HG03575 (cell line): ENCODE measurements at regions not wholly inside any gene's neighbourhood (a gene's known extent, or its start where the extent isn't known, plus 50 kb on each side); places are given as distances from the start of the nearest gene placed in this dataset.

Experiments used
- ATAC-seq: cut with Tn5 transposase; IDR thresholded peaks from one replicate; pipeline ENCODE4 v1.9.1; 2021; ENCODE audit not compliant: unreplicated experiment, insufficient number of reproducible peaks, low FRiP score; ENCODE audit errors: extremely low read depth

DNA sequence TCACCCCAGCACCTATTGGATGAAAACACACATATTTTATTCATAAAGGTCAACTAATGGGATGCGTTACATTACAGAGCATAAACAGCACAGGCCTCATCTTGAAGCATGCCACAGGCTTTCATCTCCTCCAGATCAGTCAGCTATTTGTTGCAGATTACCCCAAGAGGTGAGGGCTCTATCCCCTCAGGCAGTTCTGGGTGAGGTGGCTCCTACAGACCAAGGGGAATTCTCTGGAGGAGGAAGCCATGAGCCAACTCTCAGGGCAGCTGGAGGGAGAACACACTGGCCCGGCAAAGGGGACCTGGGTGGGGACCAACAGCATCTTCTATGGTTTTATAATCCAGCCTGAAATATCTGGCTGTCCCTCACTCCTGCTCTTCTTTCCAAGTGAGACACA is 126.4 kb upstream of the BTBD3 start:
- ATAC-seq: no peak

DNA sequence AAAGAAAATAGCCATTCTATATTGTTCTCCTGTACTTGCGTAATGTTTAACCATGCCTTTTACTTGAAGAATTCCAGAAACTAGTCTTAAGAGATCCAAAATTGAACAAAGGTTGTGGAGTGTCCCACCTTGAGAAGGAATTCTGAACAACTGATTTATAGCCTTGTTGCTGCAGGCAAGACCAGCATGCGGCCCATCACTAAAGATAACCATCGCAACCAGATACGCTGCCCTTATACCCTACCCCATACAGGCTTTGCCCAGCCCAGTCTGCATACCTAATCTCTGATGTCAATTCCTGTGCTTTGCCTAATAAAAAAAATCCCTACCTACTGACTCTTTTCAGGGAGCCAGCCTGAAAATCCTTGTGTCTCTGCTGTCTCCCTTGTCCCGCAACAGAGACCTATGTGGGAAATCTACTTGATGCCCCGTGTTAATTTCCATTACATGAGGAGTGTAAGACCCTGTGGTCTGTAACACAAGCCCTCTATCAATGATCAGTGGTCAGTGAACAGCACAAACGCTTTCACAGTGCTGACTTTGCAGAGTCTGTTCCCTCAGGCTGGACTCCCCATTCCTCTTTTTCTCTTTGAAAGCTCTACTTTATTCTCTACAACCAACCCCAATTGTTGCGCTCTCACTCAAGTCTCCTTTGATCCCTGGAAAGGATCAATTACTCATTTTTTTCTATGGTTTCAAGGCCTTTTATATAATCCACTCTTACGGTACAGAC is 125.7 kb upstream of the BTBD3 start:
- no peak for ATAC-seq

DNA sequence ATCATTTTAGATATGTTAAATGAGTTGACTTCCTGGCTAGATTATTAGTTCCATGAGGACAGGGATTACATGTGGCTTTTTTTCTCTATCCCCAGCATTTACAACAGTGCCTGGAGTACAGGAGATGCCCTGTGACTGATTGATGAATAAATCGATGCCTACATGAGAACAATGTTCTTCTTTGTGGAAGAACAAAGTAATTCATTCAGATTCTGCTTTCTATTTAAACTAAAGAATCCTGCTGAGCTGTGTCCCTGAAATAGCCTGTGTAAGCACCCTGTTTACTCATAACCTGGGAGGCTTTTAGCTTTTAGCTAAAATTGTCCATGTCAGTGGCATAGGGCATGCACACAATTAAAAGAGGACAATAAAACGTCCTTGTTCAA is 125.1 kb upstream of the BTBD3 start:
- ATAC-seq: no peak

DNA sequence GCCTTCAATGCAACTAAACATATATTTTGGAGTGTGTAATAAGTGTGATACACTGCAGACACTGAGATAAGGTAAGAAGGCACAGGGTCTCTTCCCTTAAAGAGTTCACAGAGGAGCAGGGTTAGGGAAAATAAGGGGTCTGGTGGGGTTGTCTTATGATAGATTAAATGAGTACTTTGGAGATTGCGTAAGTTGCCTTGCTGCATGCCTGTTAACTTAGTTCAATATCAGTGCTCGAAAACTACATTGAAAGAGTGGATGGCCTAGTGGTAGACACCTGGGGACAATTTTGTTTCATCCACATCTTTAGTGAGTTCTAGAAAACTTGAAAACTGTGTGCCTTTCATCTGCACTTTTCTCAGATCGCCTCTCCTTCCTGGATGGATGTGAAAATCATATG is 123.2 kb upstream of the BTBD3 start:
- ATAC-seq: no peak

DNA sequence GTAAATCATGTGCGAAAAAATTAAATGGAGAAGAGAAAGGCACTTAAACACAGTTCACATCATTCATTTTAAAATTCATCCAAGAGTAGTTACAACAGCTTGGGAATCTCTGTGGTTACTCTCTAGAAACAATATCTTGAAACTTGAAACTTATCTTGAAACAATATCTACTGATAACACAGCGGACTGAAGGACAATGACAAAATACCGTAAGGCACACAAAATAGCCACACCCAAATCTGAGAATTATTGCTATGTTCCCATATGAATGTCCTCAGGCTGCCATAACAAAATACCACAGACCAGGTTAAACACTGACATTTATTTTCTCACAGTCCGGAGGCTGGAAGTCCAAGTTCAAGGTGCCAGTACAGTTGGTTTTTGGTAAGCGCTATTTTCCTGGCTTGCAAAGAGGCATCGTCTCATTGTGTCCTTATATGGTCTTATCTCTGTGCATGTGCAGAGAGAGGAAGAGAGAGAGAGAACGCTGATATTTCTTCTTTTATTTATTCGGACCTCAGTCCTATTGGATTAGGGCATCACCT is 122.5 kb upstream of the BTBD3 start:
- ATAC-seq: no peak

DNA sequence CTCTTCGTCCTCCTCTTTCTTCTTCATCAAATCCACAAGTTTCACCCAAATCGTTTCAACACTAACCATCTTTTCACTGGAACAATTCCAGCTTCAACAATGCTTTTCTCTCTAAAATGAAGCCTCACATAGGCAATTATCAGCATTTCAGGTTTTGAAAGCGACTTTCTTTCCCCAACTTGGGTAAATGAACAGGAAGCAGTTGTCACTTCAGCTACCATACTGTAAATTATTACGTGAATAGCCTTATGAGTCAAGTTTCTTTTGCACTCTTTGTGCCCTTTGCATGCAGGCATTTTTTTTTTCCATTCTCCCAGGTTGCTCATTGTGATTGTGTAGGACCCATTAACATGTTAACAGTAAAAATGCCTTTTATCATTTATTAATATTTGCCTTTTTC is 121.7 kb upstream of the BTBD3 start:
- no peak for ATAC-seq

DNA sequence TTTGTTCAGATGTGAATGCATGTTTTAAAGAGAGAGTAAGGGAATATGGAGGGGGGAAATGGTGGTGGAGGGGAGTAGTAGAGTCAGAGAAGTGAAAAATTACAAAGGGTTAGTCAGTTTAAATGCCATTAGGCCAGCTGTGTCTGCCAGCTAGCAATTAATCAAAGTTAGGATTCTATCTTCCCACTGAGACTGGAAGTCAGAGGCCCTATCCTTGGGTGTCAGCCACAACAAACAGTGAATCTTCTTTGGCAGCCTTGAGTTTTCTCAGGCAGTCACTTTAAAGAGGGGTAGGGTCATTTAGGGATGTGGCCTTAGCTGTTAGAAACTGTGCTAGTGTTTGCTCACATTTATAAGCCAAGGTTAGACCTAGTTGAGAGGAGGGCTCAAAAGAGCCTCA is 120.5 kb upstream of the BTBD3 start:
- no peak for ATAC-seq

DNA sequence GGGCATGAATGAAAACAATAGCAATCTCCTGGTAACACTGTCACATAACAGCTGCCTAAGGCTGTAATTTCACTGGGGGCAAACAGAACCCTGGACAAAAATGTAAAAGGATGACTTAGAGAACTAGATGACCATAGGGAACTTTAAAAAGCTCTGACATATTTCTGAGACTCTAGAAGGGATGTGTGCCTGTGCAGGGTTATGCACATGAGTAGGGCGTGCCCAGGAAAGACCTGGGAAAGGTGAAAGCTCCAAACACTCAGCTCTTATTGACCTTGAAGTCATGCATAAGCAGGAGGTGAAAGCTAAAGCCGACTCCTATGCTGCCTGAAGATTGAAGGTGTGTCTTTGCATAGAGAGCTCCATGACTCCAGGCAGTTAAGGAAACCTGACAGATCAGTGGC is 118.4 kb upstream of the BTBD3 start:
- no peak for ATAC-seq

DNA sequence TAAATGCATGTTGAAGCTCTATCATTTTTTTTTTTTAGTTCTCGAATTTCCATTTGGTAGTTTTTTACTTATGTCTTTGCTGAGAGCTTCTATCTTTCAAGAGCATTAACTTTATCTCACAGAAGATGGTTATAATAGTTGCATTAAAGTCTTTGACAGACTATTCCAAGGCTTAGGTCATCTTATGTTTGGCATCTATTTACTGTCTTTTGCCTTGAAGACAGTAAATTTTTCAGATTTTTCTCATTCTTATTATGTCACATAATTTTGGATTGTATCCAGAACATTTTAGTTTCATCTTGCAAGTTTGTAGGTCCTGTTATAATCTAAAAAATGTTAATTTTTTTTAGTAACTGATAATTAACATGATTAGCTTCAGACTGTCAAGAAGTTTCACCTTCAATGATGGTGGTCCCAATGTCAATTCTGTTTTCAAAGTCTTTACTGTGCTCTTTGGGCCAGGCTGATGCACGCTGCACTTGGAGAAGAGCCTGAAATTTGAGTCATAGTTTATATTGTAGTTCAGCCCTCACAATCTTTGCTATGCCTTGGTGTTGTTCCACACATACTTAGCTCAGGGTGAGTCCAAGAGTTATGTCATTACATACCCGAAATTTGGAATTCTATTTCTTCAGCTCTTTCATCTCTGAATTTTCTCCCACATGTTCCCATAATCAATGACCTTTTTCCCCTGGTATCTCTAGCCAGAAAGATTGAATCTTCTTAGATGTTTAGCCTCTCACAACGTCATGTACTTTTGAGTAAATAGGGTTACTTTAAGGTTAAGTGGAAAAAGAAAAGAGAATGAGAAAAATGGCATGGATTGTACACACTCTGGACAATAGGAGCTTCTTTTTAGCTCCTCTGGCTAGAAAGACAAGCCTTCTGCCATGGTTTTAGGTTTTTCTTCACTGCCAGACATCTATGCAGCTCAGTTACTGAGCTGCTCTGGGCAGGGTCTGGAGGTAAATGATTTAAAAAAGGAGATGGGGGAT is 110.3 kb upstream of the BTBD3 start:
- ATAC-seq: no peak

DNA sequence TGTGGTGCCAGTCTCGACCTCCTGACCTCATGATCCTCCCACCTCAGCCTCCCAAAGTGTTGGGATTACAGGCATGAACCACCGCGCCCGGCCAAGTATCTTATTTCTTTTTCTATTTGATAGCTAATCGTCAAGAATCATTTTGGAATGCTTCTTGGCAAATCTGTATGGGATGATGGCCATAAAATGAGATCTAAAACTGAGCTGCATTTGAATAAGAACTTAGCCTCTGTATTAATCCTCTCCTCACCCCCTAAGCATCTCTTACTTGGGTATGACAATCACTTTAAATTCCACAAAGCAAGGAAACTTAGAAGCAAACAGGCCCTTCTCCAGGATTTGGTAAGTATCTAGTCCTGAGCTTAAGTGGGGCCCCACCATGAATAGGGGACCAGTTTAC is 108.9 kb upstream of the BTBD3 start:
- no peak for ATAC-seq

DNA sequence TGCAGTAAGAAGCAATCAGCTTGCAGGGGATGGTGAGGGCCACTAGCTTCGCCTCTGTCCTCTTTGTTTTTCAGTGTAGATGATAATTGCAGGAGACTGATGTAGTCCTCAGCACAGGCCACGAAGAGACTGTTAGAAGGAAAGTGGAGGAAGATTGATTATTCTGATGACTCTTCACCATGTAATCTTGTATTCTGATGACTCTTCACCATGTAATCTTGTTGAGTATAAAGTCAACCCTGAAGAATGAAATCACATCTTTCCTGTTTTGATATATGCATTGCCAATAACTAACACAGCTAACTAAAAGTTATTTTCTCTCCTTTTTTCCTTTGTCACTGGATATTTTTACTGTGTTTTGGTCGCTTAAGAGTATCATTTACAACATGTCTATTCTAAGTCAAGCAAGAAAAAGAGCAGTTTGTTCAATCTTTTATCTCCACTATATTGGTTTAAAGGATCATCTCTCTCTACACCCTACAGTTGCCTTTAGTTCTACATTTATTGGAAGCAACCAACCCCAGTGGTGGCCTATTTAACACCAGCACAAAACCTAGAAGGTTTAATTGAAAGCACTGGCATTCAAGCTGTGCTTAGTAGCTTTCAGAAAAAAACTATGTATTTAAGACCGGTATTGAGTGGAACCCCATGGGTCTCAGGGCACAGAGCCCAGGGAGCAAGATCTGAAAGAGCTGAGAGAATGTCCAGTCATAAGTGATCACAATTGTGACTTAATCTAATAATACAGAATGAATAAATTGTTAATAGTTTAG is 107.2 kb upstream of the BTBD3 start:
- no peak for ATAC-seq

DNA sequence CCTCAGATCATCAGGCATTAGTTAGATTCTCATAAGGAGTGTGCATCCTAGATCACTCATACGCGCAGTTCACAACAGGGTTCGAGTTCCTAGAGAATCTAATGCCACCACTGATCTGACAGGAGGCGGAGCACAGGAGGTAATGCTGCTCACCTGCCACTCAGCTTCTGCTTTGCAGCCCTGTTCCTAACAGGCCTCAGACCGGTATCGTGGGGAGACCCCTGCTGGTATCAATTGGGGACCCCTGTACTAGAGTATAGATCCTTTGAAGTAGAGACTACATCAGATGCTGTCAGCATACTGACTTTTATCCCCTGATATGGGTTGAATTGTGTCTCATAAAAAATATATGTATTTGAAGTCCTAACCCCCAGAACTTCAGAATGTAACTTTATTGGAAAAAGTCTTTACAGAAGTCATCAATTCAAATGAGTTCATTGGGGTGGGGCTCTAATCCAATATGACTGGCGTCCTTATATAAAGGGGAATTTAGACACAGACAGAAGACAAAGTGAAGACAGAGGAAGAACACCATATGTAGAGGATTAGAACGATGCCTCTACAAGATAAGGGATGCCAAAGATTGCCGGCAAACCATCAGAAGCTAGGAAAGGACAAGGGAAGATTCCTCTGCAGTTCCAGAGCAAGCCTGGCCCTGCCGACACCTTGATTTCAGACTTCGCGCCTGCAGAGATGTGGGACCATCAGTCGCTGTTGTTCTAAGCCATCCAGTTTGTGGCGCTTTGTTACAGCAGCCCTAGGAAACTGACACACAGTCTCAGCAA is 104.4 kb upstream of the BTBD3 start:
- ATAC-seq: no peak

DNA sequence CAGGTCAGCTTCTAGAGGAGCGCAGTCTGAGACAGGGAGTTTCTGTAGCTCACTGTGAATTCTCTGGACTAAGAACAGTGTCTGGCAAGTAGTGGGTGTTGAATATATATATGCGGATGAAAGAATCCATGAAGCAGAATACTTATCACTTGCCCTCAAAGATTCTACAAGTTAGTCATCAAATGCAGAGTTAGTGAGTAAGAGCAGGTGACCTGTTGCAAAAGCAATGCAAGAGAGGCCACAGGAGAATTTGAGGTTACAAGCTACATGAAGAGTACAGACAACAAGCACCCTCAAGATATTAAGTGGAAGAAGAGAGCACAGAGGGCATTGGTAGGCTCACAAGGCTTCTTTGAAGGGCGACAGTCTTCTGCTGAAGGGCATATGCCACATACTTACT is 103.4 kb upstream of the BTBD3 start:
- no peak for ATAC-seq

DNA sequence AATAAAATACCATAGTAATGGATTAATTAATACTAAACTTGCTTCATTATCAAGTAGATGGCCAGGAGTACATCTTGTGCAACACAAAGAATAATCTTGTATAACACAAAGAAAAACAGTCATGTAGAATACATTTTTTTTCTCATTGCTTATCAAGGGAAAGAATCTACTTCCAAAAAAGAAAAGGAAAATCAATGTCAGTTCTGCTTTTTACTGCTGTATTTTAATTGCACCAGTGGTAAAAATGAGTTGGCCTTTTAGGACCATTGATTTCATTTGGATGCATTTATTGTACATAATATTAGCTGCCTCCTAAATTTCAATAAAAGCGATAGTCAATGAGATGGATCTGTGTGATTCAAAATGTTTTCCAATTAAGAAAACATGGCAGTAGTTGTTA is 96.9 kb upstream of the BTBD3 start:
- no peak for ATAC-seq

DNA sequence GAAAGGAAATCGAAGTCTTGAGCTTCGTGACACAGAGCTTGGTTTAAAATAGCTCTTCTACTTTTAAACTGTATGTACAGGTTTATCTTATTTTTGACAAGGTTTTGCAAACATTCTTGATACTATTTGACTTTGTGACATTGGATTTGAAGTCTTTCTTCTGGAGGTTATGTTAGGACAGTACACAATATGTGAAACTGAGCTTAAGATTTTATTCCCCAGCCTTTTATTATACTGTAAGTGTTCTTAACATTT is 95.2 kb upstream of the BTBD3 start:
- ATAC-seq: no peak

DNA sequence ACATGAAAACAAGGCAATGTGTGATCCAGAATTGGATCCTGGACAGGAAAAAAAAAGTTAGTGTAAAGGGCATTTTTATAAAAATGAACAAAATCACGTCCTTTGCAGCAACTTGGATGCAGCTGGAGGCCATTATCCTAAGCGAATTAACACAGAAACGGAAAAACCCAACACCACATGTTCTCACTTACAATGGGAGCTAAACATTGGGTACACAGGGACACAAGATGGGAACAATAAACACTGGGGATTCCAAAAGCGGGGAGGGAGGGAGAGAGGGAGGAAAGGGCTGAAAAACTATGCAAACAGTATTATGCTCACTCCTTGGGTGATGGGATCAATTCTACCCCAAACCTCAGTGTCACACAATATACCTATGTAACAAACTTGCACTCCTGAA is 91.4 kb upstream of the BTBD3 start:
- no peak for ATAC-seq

DNA sequence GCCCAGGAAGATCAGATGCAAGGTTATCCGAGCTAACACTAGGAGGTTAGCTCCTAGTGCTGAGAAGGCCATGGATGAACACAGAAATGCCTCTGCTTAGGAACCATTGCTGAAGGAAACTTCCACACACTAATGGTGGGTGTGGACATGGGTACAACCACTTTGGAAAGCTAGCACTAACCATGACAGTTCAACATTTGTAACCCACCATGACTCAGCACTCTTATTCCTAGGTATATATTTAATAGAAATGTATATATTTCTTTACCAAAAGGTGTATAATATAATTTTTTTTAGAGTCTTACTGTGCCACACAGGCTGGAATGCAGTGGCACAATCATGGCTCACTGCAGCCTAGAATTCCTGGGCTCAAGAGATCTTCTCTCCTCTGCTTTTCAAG is 85.3 kb upstream of the BTBD3 start:
- no peak for ATAC-seq

DNA sequence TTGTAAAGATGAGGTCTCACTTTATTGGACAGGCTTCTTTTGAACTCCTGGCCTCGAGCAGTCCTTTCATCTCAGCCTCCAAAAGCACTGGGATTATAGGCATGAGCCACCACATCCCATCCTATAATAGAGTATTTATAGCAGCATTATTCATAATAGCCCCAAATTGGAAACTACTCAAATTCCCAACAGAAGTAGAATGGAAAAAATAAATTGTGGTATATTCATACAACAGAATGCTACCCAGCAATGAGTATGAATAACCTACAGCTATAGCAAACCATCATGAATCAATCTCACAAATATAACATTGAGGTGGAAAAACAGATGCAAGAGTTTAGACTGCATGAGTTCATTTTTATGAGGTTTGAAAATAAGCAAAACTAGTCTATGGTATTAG is 84.8 kb upstream of the BTBD3 start:
- no peak for ATAC-seq

DNA sequence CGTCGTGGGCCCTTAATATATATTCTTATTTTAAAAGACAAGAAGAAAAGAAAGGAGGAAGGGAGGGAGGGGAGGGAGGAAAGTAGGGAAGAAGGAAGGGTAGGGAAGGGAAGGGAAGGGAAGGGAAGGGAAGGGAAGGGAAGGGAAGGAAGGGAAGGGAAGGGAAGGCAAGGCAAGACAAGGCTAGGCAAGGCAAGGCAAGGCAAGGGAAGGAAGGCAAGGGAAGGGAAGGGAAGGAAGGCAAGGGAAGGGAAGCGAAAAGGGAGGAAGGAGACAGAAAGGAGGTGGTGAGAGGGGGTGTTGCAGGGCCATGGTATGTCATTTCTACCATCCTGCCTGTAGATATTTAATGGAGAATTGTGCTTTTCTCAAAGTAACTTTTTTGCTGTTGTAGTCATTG is 83.9 kb upstream of the BTBD3 start:
- no peak for ATAC-seq
